Neural cell (in vitro differentiated cells): ENCODE measurements at regions not wholly inside any gene's neighbourhood (a gene's known extent, or its start where the extent isn't known, plus 50 kb on each side); places are given as distances from the start of the nearest gene placed in this dataset.

Experiments
- H2AFZ ChIP-seq: fragments of 200-600, 300-800 bp; sonication (generic), shearing (Covaris generic); 2 replicates; pipeline ENCODE4 v1.6.0; 2014; ENCODE audit warnings: low read depth, mild to moderate bottlenecking, antibody characterized with exemption, low read length, moderate library complexity
- H3F3A ChIP-seq: fragments of 200-600 bp; shearing (Covaris generic); 2 replicates; pipeline ENCODE4 v1.6.1; 2016; ENCODE audit warnings: mild to moderate bottlenecking, moderate library complexity, mixed read lengths, antibody characterized with exemption, low read length; ENCODE audit not compliant: insufficient read depth, poor library complexity, severe bottlenecking
- H3K27ac ChIP-seq: fragments of 200-600, 300-800 bp; sonication (generic), shearing (Covaris generic); 2 replicates; pipeline ENCODE4 v1.5.1; 2014; ENCODE audit warnings: mild to moderate bottlenecking, low read length, moderate library complexity
- H3K27me3 ChIP-seq: fragments of 300-800, 200-600 bp; sonication (generic), shearing (Covaris generic); 2 replicates; pipeline ENCODE4 v1.6.0; 2014; ENCODE audit warnings: mild to moderate bottlenecking, low read depth, low read length, moderate library complexity; ENCODE audit not compliant: insufficient read depth
- H3K36me3 ChIP-seq: fragments of 300-800, 200-600 bp; sonication (generic), shearing (Covaris generic); 2 replicates; pipeline ENCODE4 v1.5.1; 2014; ENCODE audit warnings: mild to moderate bottlenecking, antibody characterized with exemption, low read length, moderate library complexity; ENCODE audit not compliant: insufficient read depth
- H3K4me2 ChIP-seq: fragments of 300-800, 200-600 bp; sonication (generic), shearing (Covaris generic); 2 replicates; pipeline ENCODE4 v1.6.0; 2014; ENCODE audit warnings: mild to moderate bottlenecking, low read length
- H3K4me3 ChIP-seq: fragments of 300-800, 200-600 bp; sonication (generic), shearing (Covaris generic); 2 replicates; pipeline ENCODE4 v1.5.1; 2014; ENCODE audit warnings: mild to moderate bottlenecking, low read length, moderate library complexity
- H3K79me2 ChIP-seq: fragments of 200-600 bp; shearing (Covaris generic); replicated peaks from 2 replicates; pipeline ENCODE4 v1.6.0; 2014; ENCODE audit warnings: mild to moderate bottlenecking, low read length, moderate library complexity; ENCODE audit not compliant: insufficient read depth
- H3K9ac ChIP-seq: fragments of 300-800, 200-600 bp; sonication (generic), shearing (Covaris generic); 2 replicates; pipeline ENCODE4 v1.6.1; 2016; ENCODE audit warnings: mild to moderate bottlenecking, low read length, mixed read lengths
- H3K9me2 ChIP-seq: fragments of 200-600 bp; shearing (Covaris generic); 2 replicates; pipeline ENCODE4 v1.6.1; 2016; ENCODE audit warnings: mild to moderate bottlenecking, low read length, mixed read lengths; ENCODE audit not compliant: insufficient read depth
- H3K9me3 ChIP-seq: fragments of 200-600, 300-800 bp; sonication (generic), shearing (Covaris generic); 2 replicates; pipeline ENCODE4 v1.6.1; 2016; ENCODE audit warnings: mild to moderate bottlenecking, mixed run types, low read length, moderate library complexity, mixed read lengths
- H4K20me1 ChIP-seq: fragments of 200-600 bp; shearing (Covaris generic); 2 replicates; pipeline ENCODE4 v1.6.1; 2016; ENCODE audit warnings: mild to moderate bottlenecking, mixed run types; ENCODE audit not compliant: insufficient read depth
- EP300 ChIP-seq: fragments of 450-650 bp; conservative IDR thresholded peaks from 2 replicates; pipeline ENCODE4 v1.6.1; 2014; ENCODE audit warnings: antibody characterized with exemption, mild to moderate bottlenecking, moderate library complexity; ENCODE audit not compliant: poor library complexity, severe bottlenecking
- EZH2 ChIP-seq: fragments of 200-600, 300-800 bp; shearing (Covaris generic), sonication (generic); IDR thresholded peaks from 2 replicates; pipeline ENCODE4 v1.6.1; 2014; ENCODE audit warnings: antibody characterized with exemption, low read length, borderline replicate concordance, mild to moderate bottlenecking; ENCODE audit not compliant: insufficient read depth, poor library complexity, severe bottlenecking
- MXI1 ChIP-seq: fragments of 450-650 bp; conservative IDR thresholded peaks from 2 replicates; pipeline ENCODE4 v1.6.1; 2014; ENCODE audit warnings: antibody characterized with exemption, mild to moderate bottlenecking; ENCODE audit not compliant: poor library complexity, severe bottlenecking
- POLR2AphosphoS5 ChIP-seq: IDR thresholded peaks from 2 replicates; pipeline ENCODE4 v1.6.1; 2012
- RAD21 ChIP-seq: fragments of 450-650 bp; conservative IDR thresholded peaks from 2 replicates; pipeline ENCODE4 v1.6.1; 2014; ENCODE audit warnings: antibody characterized with exemption, mild to moderate bottlenecking, moderate library complexity
- SMC3 ChIP-seq: fragments of 450-650 bp; conservative IDR thresholded peaks from 2 replicates; pipeline ENCODE4 v1.6.1; 2014; ENCODE audit warnings: antibody characterized with exemption, mild to moderate bottlenecking, moderate library complexity; ENCODE audit not compliant: poor library complexity
- TAF1 ChIP-seq: IDR thresholded peaks from 2 replicates; pipeline ENCODE4 v1.6.1; 2012; ENCODE audit warnings: low read depth
- TF ChIP-seq, protein P1 (sequence below): IDR thresholded peaks from 2 replicates; pipeline ENCODE4 v1.6.1; 2012; ENCODE audit warnings: borderline replicate concordance
- TF ChIP-seq, protein P2 (sequence below): fragments of 450-650 bp; IDR thresholded peaks from 2 replicates; pipeline ENCODE4 v1.5.1; 2014; ENCODE audit warnings: antibody characterized with exemption, mild to moderate bottlenecking, moderate library complexity; ENCODE audit not compliant: poor library complexity, severe bottlenecking

DNA sequence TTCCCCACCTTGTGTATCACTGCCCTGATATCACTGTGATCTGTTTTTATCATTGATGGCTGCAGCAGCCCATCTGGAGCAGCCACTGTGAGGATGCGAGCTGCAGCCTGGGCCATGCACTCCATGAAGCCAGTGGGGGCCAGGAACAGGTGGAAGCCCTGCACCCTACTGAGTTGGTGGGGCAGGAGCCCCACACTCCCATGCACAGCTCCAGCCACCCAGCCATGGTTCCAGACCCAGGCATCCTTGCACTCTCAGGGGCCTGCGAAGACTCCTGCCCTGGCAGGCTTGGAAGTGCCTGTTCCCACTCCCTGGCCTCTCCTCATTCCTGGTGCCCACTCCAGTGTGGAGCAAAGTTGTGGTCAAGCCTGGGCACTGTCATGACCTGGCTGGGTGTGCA is 424.0 kb upstream of the FZD8 start:
- Histone ChIP-seq H3K79me2 (no peaks in the 10 kb centered on the region), H3K27me3 (no peaks in the 10 kb centered on the region), H3K9ac (no peak overlapping the region), H3F3A (no peaks in the 10 kb centered on the region), H3K9me3 (no peaks in the 10 kb centered on the region), H3K9me2 (no peaks in the 10 kb centered on the region), H3K4me3 (no peak overlapping the region), H3K27ac (no peak overlapping the region), H2AFZ (no peak overlapping the region), H3K4me2 (no peak overlapping the region), H4K20me1 (no peaks in the 10 kb centered on the region), H3K36me3 (no peaks in the 10 kb centered on the region)
- TF ChIP-seq POLR2AphosphoS5 (no peak), RAD21 (no peak), EP300 (no peak), TAF1 (no peak), SMC3 (no peak), EZH2 (no peak), MXI1 (no peak)
- TF ChIP-seq, protein P1, sequence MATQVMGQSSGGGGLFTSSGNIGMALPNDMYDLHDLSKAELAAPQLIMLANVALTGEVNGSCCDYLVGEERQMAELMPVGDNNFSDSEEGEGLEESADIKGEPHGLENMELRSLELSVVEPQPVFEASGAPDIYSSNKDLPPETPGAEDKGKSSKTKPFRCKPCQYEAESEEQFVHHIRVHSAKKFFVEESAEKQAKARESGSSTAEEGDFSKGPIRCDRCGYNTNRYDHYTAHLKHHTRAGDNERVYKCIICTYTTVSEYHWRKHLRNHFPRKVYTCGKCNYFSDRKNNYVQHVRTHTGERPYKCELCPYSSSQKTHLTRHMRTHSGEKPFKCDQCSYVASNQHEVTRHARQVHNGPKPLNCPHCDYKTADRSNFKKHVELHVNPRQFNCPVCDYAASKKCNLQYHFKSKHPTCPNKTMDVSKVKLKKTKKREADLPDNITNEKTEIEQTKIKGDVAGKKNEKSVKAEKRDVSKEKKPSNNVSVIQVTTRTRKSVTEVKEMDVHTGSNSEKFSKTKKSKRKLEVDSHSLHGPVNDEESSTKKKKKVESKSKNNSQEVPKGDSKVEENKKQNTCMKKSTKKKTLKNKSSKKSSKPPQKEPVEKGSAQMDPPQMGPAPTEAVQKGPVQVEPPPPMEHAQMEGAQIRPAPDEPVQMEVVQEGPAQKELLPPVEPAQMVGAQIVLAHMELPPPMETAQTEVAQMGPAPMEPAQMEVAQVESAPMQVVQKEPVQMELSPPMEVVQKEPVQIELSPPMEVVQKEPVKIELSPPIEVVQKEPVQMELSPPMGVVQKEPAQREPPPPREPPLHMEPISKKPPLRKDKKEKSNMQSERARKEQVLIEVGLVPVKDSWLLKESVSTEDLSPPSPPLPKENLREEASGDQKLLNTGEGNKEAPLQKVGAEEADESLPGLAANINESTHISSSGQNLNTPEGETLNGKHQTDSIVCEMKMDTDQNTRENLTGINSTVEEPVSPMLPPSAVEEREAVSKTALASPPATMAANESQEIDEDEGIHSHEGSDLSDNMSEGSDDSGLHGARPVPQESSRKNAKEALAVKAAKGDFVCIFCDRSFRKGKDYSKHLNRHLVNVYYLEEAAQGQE: no peak
- TF ChIP-seq, protein P2, sequence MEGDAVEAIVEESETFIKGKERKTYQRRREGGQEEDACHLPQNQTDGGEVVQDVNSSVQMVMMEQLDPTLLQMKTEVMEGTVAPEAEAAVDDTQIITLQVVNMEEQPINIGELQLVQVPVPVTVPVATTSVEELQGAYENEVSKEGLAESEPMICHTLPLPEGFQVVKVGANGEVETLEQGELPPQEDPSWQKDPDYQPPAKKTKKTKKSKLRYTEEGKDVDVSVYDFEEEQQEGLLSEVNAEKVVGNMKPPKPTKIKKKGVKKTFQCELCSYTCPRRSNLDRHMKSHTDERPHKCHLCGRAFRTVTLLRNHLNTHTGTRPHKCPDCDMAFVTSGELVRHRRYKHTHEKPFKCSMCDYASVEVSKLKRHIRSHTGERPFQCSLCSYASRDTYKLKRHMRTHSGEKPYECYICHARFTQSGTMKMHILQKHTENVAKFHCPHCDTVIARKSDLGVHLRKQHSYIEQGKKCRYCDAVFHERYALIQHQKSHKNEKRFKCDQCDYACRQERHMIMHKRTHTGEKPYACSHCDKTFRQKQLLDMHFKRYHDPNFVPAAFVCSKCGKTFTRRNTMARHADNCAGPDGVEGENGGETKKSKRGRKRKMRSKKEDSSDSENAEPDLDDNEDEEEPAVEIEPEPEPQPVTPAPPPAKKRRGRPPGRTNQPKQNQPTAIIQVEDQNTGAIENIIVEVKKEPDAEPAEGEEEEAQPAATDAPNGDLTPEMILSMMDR: no peak

DNA sequence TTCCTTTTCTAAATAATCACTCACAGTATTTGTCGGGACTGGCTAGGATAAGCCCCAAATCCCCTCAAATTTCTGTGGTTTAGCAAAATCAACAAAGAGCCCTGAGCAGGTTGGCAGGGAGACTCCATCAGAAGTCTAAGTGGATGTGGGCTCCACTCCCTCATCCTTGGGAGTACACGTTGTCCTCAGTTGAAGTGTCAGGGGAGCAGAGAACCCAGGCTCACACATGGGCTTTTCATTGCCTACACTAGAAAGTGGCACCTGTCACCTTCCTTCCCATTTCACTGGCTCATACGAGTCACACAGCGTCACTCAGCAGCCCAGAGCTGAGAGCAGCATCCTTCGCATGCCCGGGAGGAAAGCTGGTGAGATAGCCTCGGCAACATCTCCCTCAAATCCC is 421.3 kb upstream of the FZD8 start:
- Histone ChIP-seq H3K9me2 (no peaks in the 10 kb centered on the region), H3K9me3 (no peaks in the 10 kb centered on the region), H3K79me2 (no peaks in the 10 kb centered on the region), H3K9ac (no peak overlapping the region), H2AFZ (no peak overlapping the region), H3K36me3 (no peaks in the 10 kb centered on the region), H3K27me3 (no peaks in the 10 kb centered on the region), H3F3A (no peaks in the 10 kb centered on the region), H3K4me3 (no peak overlapping the region), H3K27ac (no peak overlapping the region), H3K4me2 (no peak overlapping the region), H4K20me1 (no peaks in the 10 kb centered on the region)
- TF ChIP-seq, protein P2: no peak
- TF ChIP-seq EZH2 (no peak), SMC3 (no peak), MXI1 (no peak), POLR2AphosphoS5 (no peak), TAF1 (no peak), EP300 (no peak), RAD21 (no peak)
- TF ChIP-seq, protein P1: no peak
